Retinal pigment epithelial cell (primary cell): ENCODE measurements at regions not wholly inside any gene's neighbourhood (a gene's known extent, or its start where the extent isn't known, plus 50 kb on each side); places are given as distances from the start of the nearest gene placed in this dataset.
A peak's percentile ranks its signal among the peaks of the same experiment; 100 is the strongest.

Source experiments
- DNase-seq: peaks from one replicate; pipeline ENCODE4 v3.0.0-alpha.2; 2010; ENCODE audit warnings: low read depth
- H3K4me3 ChIP-seq: 2 replicates; pipeline ENCODE4 v1.5.1; 2011; ENCODE audit warnings: mild to moderate bottlenecking, low read length, control low read depth, moderate library complexity
- TF ChIP-seq, protein P1 (sequence below): conservative IDR thresholded peaks from 2 replicates; pipeline ENCODE4 v1.5.1; 2011; ENCODE audit warnings: low read depth, low read length, control low read depth, inconsistent platforms

DNA sequence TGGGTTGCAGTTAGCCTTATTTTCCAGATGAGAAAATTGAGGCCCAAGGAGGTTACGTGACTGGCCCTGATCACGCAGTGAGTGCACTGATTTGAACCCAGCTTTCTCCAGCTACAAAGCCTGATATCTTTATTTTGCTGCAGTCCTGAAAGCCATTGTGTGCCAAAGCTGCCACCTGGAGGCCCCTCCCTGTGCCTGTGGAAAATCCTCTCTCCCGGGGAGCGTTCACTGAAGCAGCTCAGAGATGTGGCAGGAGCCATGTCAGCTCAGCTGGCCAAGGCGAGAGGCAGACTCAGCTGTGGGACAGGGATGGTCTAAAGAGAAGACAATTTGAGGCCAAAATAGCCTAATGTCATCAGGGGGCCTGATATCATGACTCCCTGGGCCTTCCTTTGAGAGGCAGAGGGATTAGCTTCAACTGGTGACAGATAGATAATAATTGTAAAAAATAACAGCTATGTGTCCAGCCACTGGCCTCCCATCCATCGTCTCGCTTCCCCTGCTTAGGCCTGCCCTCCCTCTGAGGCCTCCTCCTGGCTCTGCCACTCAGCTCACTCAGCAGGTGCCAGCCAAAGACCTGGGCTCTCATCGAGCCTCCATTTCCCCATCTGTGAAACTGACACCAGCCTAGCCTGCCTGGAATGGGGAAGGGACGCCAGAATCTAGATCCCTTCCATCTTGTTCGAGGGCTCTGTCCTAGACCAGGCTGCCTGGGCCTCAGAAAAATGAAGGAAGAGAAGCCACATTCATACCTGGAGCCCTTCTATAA, 74.3 kb upstream of the GGTA1 start:
- TF ChIP-seq, protein P1, sequence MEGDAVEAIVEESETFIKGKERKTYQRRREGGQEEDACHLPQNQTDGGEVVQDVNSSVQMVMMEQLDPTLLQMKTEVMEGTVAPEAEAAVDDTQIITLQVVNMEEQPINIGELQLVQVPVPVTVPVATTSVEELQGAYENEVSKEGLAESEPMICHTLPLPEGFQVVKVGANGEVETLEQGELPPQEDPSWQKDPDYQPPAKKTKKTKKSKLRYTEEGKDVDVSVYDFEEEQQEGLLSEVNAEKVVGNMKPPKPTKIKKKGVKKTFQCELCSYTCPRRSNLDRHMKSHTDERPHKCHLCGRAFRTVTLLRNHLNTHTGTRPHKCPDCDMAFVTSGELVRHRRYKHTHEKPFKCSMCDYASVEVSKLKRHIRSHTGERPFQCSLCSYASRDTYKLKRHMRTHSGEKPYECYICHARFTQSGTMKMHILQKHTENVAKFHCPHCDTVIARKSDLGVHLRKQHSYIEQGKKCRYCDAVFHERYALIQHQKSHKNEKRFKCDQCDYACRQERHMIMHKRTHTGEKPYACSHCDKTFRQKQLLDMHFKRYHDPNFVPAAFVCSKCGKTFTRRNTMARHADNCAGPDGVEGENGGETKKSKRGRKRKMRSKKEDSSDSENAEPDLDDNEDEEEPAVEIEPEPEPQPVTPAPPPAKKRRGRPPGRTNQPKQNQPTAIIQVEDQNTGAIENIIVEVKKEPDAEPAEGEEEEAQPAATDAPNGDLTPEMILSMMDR, result peak; percentile 28
- DNase-seq, result no peak
- H3K4me3 ChIP-seq, result no peak overlapping the region

DNA sequence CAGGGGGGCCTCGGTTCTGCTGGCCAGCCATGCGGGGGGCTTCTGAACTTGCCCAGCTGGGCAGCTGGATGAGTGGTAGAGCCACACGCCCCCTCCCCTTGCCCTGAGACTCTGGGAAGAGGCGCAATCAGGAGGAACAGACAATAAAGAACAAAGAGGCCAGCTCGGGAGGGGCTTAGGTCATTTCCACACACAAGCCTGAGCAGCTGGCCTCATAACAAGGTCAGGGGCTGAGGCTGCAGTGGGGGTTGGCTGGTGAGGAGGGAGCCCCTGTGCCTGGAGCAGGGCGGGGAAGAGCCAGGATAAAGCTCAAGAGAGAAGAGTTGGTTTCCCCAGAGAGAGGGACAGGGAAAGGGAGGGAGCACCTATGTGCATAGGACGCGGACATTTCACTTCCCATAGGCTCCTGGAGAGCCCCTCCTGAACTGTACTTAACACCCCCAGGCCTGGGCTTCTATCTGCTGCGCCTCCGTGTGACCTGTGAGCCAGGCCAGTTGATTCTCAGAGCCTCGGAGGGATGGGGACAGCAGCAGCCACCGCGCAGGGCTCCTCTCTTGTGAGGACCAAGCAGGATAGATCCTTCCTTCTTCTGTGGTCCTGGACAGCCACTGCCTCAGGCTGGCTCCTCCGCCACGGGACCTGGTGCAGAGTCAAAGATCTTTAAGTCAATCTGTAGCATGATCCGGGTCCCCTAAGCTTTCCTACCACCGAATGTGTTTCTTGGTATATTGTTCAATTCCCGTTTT, 75.3 kb upstream of the GGTA1 start:
- H3K4me3 ChIP-seq, result no peak overlapping the region
- no peak for DNase-seq
- TF ChIP-seq, protein P1, result no peak

DNA sequence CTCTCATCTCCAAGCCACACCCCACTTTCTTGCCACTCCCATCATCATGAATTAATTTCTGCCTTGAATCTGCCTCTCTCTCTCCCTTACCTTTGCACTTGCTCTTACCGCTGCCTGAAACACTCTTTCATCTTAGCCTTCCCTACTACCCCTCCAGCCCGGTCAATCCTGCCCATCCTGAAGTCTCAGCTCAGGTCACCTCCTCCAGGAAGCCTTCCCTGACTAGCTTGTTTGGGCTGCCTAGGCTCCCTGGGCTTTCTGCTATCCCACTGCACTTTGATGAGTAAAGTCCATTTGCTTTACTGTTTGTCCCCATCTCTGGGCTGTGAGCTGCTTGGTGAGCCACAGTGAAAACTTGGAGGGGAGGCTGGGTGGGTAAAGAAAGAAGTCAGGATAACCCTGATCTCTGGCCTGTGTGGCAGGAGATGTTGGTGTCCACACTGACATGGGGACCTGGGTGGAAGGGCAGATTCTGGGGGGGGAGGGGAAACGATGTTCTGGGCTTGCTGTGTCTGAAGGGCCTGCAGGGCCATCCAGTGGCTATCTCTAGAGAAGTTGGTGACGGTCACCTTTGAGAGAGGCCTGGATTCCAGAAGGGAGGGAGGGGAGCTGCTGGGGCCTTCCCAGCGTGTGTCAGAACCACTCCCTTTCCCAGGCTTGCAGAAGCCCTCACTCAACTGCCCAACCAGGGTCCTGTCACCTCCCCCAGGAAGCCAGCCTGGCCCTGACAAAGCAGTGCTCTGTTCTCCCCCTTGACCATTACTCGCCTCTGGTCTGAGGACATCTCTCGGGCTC, 75.0 kb upstream of the DAB2IP start:
- DNase-seq, result no peak
- H3K4me3 ChIP-seq, result no peak overlapping the region
- TF ChIP-seq, protein P1, result no peak

DNA sequence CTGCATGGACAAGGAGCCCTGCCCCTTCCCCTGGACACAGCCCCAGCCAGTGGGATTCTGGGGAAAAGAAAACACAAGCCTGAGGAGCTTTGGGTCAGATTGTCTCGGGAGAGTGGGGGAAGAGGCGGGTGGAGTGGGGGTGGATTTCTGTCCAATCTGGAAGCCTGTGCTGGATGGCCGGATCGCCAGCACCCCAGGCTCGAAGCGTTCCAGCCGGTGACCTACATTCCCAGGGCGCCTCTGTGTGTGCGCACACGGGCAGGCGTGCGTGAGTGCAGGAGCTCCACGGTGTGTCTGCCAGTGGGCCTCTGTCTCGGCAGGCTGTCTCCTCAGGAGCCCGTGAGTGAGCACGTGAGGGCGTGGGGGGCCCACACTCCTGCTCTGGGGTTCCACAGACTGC, 74.3 kb upstream of the DAB2IP start:
- H3K4me3 ChIP-seq, result no peak overlapping the region
- DNase-seq, result no peak
- TF ChIP-seq, protein P1, result no peak

DNA sequence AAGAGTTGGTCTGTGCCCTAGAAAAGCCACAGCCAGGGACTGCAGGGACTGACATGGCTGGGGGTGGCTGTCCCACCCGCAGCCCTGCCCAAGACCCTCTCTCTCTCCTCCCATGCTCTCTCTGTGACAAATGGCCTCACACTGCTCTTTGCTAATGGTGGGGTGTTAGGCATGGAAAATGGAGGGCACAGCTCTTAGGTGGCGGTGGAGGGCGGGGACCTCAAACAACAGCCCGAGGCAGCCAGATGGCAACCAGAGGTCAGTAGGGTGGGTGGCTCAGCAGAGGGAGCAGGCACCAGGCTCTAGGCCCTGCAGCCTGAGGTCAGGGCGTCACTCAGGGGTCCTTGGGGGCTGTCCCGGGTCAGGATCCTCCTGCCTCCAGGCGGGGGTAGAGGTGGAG, 73.9 kb upstream of the DAB2IP start:
- TF ChIP-seq, protein P1, result no peak

DNA sequence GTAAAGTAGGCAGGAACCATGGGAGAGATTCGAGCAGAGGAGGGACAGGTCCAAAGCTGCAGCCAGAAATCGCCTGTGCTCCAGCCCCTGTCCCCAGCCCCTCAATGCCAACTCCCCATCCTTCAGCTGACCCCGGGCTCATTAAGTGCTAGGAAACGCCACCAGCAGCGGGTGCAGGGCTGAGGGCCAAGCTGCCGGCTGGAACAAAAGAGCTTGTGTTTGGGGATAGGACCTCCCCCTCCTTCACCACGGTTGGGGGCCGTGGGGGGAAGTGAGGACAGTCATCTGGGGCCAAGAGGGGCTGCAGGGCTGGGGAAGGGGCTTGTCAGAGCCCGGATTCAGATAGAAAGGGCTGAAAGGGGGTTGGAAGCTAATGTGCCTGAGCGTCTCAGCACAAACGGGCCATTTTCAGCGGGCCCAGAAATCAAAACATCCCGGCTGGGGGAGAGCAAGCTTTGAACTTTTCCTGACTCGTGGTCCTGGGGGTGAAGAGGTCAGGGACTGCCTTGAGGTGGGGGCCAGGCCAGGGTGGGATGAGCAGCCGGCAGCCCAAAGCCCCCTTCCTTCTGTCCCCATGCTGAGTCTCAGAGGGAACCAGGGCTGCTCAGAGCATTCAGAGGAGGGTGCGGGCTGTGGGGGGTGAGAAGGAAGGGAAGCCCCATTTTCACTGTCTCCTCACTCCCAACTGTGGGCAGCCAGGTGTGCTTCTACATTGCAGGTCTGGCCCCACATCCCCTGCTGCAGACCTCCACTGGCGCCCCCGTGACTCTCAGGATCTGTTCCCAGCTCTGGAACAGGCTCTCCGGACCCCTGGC, 69.4 kb upstream of the DAB2IP start:
- TF ChIP-seq, protein P1, result no peak
- no peak for DNase-seq
- H3K4me3 ChIP-seq, result no peak overlapping the region

More for the DNA sequence above, 73.9 kb upstream of the DAB2IP start:
- DNase-seq, result no peak
- H3K4me3 ChIP-seq, result no peak overlapping the region
